ENCODE measurements at regions not wholly inside any gene's neighbourhood (a gene's known extent, or its start where the extent isn't known, plus 50 kb on each side); places are given as distances from the start of the nearest gene placed in this dataset.

DNA sequence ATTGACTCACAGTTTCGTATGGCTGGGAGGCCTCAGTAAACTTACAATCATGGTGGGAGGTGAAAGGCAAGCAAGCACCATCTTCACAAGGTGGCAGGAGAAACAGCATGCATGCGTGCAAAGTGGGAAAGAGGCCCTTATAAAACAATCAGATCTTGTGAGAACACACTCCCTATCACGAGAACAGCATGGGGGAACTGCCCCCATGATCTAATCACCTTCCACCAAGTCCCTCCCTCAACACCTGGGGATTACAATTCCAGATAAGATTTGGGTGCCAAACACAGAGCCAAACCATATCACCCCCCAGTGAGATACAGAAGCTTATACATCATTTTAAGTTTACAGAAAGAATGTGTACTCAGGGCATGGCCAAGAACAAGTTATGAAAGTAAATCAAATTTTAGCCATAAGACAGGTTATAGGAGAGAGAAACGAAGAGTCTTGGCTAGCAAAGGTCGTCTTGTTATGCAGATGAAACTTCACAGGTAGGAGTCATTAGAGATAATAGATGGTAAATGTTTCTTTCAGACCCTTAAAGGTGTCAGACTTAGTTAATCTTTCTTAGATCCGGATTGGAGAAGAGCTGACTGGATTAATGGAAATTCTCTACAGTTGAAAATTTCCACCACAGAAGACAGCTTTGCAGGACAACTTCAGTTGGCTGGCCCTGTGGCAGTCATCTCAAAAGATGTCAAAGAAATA lies 79.8 kb upstream of the SEL1L start:
- TF ChIP-seq, protein P1, sequence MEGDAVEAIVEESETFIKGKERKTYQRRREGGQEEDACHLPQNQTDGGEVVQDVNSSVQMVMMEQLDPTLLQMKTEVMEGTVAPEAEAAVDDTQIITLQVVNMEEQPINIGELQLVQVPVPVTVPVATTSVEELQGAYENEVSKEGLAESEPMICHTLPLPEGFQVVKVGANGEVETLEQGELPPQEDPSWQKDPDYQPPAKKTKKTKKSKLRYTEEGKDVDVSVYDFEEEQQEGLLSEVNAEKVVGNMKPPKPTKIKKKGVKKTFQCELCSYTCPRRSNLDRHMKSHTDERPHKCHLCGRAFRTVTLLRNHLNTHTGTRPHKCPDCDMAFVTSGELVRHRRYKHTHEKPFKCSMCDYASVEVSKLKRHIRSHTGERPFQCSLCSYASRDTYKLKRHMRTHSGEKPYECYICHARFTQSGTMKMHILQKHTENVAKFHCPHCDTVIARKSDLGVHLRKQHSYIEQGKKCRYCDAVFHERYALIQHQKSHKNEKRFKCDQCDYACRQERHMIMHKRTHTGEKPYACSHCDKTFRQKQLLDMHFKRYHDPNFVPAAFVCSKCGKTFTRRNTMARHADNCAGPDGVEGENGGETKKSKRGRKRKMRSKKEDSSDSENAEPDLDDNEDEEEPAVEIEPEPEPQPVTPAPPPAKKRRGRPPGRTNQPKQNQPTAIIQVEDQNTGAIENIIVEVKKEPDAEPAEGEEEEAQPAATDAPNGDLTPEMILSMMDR (IDR thresholded peaks at IDR 0.05; ENCODE audit: poor library complexity): no peak
- TF ChIP-seq EZH2 (IDR thresholded peaks at IDR 0.05; ENCODE audit: borderline replicate concordance) (no peak), EZH2phosphoT487 (IDR thresholded peaks at IDR 0.05; ENCODE audit: low read depth, severe bottlenecking, unreplicated experiment) (no peak)
